GM23248 (cell line): ENCODE measurements at regions not wholly inside any gene's neighbourhood (a gene's known extent, or its start where the extent isn't known, plus 50 kb on each side); places are given as distances from the start of the nearest gene placed in this dataset.

Source experiments
- EZH2 ChIP-seq: fragments of 200-600 bp; sonication (generic); IDR thresholded peaks from 2 replicates; pipeline ENCODE4 v1.6.1; 2018; ENCODE audit warnings: antibody characterized with exemption, mild to moderate bottlenecking; ENCODE audit not compliant: insufficient read depth, poor library complexity, severe bottlenecking
- EZH2phosphoT487 ChIP-seq: fragments of 200-600 bp; sonication (generic); IDR thresholded peaks from 2 replicates; pipeline ENCODE4 v1.6.1; 2018; ENCODE audit warnings: antibody characterized with exemption, moderate library complexity, mild to moderate bottlenecking, low read depth; ENCODE audit not compliant: insufficient read depth

DNA sequence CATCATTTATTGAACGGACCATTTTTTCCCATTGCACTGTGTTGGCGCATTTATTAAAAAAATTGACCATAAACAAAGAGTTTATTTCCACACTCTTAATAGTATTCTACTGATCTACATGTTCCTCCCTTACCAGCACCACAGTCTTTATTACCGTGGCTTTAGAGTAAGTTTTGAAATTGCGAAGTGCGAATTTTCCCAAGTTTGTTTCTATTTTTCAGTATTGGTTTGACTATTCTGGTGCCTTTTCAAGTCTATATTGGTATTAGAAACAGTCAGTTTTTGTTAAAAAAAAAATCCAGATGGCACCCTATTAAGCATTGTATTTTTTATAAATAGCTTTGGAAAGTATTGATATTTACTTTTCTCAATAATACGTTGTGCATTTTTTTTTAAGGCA, 795.1 kb upstream of the HS6ST1 start:
- TF ChIP-seq EZH2 (no peak), EZH2phosphoT487 (no peak)
